ENCODE measurements at regions not wholly inside any gene's neighbourhood (a gene's known extent, or its start where the extent isn't known, plus 50 kb on each side); places are given as distances from the start of the nearest gene placed in this dataset.

GRCh38 chr6:113009682-113010081, 662.6 kb downstream of the RFPL4B start:
- TF ChIP-seq, protein P1, sequence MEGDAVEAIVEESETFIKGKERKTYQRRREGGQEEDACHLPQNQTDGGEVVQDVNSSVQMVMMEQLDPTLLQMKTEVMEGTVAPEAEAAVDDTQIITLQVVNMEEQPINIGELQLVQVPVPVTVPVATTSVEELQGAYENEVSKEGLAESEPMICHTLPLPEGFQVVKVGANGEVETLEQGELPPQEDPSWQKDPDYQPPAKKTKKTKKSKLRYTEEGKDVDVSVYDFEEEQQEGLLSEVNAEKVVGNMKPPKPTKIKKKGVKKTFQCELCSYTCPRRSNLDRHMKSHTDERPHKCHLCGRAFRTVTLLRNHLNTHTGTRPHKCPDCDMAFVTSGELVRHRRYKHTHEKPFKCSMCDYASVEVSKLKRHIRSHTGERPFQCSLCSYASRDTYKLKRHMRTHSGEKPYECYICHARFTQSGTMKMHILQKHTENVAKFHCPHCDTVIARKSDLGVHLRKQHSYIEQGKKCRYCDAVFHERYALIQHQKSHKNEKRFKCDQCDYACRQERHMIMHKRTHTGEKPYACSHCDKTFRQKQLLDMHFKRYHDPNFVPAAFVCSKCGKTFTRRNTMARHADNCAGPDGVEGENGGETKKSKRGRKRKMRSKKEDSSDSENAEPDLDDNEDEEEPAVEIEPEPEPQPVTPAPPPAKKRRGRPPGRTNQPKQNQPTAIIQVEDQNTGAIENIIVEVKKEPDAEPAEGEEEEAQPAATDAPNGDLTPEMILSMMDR (IDR thresholded peaks at IDR 0.05; ENCODE audit: low read depth, low read length): no peak
- no peak overlapping the region for H3K4me3 ChIP-seq
- no peak overlapping the region for H3K27ac ChIP-seq
- H3K27me3 ChIP-seq: no peaks in the 10 kb centered on the region
- no peaks in the 10 kb centered on the region for H3K36me3 ChIP-seq
- H3K4me1 ChIP-seq (ENCODE audit: low read depth): peaks cover 5% of the 10 kb centered on the region
- DNase-seq (ENCODE audit: low read depth in 1 of 2, low spot score in 1 of 2): peak in 1 of 2 donors; percentile 46
- no peaks in the 10 kb centered on the region for H3K9me3 ChIP-seq (ENCODE audit: low read depth)

DNA sequence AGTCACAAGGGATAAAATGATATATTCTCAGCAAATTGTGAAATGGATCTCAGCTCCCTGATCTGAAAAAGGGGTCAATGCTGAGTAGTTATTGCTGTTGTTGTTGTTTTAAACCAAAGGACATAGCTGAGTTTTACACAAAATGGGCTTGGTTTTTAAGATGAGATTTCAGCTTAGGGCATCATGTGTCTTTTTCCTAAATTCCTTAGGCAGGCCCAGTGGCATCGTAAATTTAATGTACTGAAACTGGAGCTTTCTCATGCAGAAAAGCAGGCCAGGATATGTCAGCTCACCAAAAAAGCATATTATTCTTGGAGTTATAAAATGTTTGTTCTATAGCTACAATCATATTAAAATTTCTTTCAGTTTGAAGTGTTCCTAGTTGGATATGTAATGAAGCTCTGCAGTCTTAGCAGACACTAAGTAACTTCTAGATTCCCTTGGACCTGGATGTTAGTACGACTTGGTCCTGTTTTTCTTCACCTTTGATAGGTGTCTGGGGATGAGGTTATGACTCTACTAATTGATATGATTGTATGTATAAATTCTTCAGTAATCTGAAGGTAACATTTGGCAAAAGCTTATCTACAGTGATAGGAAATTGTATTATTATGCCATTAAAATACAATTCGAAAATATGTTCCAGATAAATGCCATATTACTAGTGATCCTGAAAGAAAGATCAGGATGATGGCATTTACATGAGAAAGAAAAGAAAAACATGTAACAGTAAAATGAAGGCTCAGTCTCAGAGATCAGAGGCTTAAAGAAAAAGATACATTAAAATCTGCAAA, 663.3 kb downstream of the RFPL4B start:
- H3K36me3 ChIP-seq: no peaks in the 10 kb centered on the region
- H3K27ac ChIP-seq: no peak overlapping the region
- no peak for DNase-seq (ENCODE audit: low read depth in 1 of 2, low spot score in 1 of 2)
- H3K4me1 ChIP-seq (ENCODE audit: low read depth): no peaks in the 10 kb centered on the region
- TF ChIP-seq, protein P1 (IDR thresholded peaks at IDR 0.05; ENCODE audit: low read depth, low read length): no peak
- no peaks in the 10 kb centered on the region for H3K9me3 ChIP-seq (ENCODE audit: low read depth)
- no peaks in the 10 kb centered on the region for H3K27me3 ChIP-seq
- H3K4me3 ChIP-seq: no peak overlapping the region

GRCh38 chr6:113011389-113011788, 664.3 kb downstream of the RFPL4B start:
- TF ChIP-seq, protein P1 (IDR thresholded peaks at IDR 0.05; ENCODE audit: low read depth, low read length): no peak

GRCh38 chr6:113011801-113012200, 664.7 kb downstream of the RFPL4B start:
- Histone ChIP-seq H3K9me3 (ENCODE audit: low read depth) (no peaks in the 10 kb centered on the region), H3K27ac (no peak overlapping the region), H3K4me1 (ENCODE audit: low read depth) (no peaks in the 10 kb centered on the region), H3K36me3 (no peaks in the 10 kb centered on the region), H3K27me3 (no peaks in the 10 kb centered on the region), H3K4me3 (no peak overlapping the region)
- peak in 1 of 2 donors; percentile 82 for DNase-seq (ENCODE audit: low read depth in 1 of 2, low spot score in 1 of 2)
- TF ChIP-seq, protein P1 (IDR thresholded peaks at IDR 0.05; ENCODE audit: low read depth, low read length): no peak

More at GRCh38 chr6:113011389-113011788, 664.3 kb downstream of the RFPL4B start:
- no peak overlapping the region for H3K4me3 ChIP-seq
- DNase-seq (ENCODE audit: low read depth in 1 of 2, low spot score in 1 of 2): peak in 1 of 2 donors; percentile 45
- H3K4me1 ChIP-seq (ENCODE audit: low read depth): no peaks in the 10 kb centered on the region
- H3K27ac ChIP-seq: no peak overlapping the region
- no peaks in the 10 kb centered on the region for H3K9me3 ChIP-seq (ENCODE audit: low read depth)
- no peaks in the 10 kb centered on the region for H3K27me3 ChIP-seq
- no peaks in the 10 kb centered on the region for H3K36me3 ChIP-seq

GRCh38 chr6:113015249-113015648, 668.1 kb downstream of the RFPL4B start:
- H3K9me3 ChIP-seq (ENCODE audit: low read depth): no peaks in the 10 kb centered on the region
- TF ChIP-seq, protein P1 (IDR thresholded peaks at IDR 0.05; ENCODE audit: low read depth, low read length): no peak
- peak in 1 of 2 donors; percentile 87 for DNase-seq (ENCODE audit: low read depth in 1 of 2, low spot score in 1 of 2)
- no peak overlapping the region for H3K27ac ChIP-seq
- H3K4me3 ChIP-seq: no peak overlapping the region
- no peaks in the 10 kb centered on the region for H3K36me3 ChIP-seq
- no peaks in the 10 kb centered on the region for H3K27me3 ChIP-seq
- H3K4me1 ChIP-seq (ENCODE audit: low read depth): no peaks in the 10 kb centered on the region
